HS-5 (cell line): ENCODE measurements at regions not wholly inside any gene's neighbourhood (a gene's known extent, or its start where the extent isn't known, plus 50 kb on each side); places are given as distances from the start of the nearest gene placed in this dataset.

Source experiments
- DNase-seq: peaks from one replicate; pipeline ENCODE4 v3.0.0-alpha.2; 2012; ENCODE audit warnings: low read depth

DNA sequence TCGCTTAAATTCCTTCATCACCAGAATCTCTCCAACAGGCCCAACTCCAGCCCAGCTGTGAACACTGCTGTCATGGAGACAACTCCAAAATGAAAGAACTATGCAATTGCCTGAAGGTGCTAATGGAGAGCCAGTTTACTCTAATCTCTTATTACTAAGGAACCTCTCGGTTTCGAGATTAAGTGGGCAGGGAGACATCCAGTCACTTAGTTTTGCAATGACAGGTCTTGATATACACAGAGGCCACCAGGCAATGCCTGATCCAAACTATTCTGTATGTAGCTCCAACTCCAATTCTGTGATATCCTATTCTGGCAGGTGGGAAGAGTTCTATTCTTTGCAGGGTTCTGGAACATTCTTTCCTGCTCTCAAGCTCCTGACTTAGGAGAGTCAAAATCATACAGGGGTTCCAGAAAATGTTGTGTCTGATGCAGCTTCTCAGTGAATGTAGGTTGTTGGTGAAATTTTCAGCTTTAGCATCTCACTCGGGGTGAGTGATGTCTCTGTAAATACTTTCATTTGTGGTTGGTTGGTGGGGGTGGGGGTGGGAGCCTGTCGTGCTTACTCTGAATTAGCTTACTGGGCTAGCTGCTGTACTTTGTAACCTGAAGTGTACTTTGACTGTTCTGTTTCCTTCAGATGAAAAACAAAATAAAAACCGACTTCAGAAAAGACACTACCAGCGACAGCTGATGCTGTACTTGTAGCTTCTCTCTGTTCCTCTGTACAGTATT, 170.9 kb downstream of the PALM2AKAP2 start:
- no peak for DNase-seq

GRCh38 chr9:109953300-109953699, 173.3 kb downstream of the PALM2AKAP2 start:
- no peak for DNase-seq

GRCh38 chr9:109953813-109954497, 174.0 kb downstream of the PALM2AKAP2 start:
- DNase-seq: no peak

DNA sequence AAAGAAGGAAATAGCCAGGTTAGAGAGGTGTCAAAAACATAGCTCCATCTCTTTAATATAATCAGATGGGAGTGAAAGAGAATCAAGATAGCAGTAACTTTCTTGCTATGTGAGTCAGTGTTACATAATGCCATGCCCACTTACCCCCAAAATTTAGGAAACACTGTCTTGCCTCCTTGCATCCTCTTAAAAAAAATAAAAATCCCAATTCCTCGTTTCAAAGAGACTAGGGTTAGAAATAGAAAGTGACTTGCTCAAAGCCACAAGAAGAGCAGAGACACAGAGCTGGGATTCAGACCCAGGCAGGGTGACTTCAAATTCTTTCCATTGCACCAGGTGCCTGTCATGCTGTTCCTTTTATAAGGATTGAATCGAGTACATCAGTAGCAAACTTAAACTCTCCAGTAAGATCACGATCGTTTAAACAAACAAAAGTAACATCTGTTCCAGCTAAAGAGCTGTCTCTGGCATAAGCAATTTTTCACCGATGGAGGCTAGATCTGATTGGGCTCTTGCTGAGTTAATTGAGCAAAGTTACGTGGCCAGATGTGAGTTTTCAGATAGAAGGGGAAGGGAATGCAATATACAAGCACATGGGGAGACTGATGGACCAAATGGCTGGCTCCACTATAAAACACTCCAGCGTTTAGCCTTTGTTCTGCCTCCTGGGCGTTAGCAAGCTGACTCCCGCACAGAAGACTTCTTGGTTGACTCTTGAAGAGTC, 176.9 kb downstream of the PALM2AKAP2 start:
- no peak for DNase-seq

DNA sequence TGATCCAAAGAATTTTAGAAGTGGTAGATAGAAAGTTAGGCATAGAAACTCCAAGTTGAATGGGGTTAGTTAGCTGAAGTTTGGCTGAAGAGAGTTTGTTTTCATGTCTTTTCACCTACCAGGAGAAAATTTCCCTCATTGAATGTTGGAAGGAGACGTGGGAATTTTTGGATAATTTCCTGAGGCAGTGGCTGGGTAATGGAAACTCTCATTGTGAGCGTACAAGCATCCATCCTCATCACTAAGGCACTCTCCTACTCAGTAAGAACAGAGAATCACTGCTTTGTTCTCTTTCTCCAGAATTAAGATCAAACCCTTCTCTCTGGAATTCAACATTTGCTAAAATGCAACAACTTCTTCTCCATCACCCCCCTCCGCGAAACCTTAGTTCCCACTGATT, 179.7 kb downstream of the PALM2AKAP2 start:
- no peak for DNase-seq

- DNase-seq: no peak
Measured at GRCh38 chr9:109961626-109962025, 181.6 kb downstream of the PALM2AKAP2 start.

DNA sequence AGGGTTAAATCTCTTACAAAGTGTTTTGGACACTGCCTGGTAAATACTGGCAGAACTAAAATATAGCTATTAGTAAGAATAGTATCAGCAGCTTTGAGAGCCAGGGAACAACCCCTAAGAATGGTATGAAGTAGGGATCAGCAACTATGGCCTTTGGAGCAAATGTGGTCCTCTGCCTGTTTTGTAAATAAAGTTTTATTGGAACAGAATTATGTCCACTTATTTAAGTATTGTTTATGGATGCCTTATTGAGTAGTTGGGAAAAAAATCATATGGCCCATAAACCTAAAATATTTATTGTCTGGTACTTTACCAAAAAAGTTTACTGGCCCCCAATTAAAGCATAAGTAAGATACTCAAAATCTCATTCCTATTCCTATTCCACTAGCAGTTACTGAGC, 182.2 kb downstream of the PALM2AKAP2 start:
- no peak for DNase-seq

DNA sequence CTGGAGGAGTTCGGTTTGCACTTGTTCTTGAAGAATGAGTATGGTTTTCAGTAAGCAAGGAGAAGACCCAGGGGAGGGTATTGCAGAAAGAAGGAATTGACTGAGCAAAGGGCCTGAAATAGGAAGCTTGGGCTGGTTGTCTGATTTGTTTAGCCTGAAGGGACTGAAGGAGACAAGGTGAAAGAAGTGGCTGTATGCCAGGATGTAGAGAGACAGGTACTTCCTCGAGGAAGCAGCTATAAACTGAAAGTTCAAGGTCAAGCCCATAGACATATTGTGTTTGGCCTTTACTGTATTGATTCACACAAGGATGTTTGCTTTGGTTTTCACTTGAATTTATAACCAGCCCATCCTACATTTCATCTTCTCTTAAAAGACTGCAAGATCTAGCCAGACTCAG, 183.1 kb downstream of the PALM2AKAP2 start:
- DNase-seq: no peak

DNA sequence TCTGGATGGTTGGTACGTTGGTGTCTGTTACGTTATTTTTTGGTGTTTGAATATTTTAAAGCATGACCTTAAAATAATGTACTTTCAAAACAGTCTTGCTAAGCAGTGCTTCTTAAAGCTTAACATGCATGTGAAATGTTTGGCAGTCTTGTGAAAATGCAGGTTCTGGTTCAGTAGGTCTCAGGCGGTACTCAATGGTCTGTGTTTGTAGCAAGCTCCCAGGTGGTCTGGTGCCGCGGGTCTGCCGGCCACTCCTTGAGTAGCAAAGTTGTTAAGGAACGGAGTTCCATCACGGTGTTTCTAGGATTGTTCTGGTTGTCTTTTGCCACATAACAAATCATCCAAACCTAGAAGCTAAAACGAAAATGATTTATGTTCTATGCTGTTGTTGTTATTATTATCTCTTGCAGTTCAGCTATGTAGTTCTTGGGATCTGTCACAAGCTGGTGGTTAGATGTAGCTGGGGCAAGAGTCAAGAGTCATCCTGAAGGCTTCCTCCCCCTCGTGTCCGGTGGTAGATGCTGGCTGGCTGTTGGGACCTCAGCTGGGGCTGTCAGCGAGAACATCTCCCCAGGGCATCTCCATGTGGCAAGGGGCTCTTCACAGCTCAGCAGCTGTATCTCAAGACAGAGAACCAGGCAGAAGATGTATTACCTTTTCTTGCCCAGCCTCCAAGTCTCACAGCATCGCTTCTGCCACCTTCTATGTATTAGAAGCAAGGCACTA, 186.8 kb downstream of the PALM2AKAP2 start:
- DNase-seq: no peak

GRCh38 chr9:109967651-109968642, 187.9 kb downstream of the PALM2AKAP2 start:
- DNase-seq: no peak

DNA sequence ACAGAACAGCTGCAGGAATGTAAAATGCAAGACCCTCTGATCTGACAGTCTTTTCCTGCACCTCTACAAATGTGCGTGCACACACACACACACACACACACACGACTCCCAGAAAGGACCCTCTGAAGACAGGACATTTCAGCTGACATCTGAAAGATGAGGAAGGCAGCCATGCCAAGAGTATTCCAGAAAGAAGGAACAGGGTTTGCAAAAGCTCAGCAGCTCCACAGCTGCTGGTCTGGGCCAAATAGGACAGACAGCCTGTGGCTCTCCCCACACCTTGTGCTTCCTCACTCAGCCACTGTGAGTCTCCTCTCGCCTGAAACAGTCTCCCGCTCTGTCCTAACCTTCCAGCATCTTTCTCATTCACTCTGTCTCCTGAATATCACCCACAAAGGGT, 189.0 kb downstream of the PALM2AKAP2 start:
- no peak for DNase-seq

GRCh38 chr9:109969573-109970237, 189.7 kb downstream of the PALM2AKAP2 start:
- DNase-seq: no peak

DNA sequence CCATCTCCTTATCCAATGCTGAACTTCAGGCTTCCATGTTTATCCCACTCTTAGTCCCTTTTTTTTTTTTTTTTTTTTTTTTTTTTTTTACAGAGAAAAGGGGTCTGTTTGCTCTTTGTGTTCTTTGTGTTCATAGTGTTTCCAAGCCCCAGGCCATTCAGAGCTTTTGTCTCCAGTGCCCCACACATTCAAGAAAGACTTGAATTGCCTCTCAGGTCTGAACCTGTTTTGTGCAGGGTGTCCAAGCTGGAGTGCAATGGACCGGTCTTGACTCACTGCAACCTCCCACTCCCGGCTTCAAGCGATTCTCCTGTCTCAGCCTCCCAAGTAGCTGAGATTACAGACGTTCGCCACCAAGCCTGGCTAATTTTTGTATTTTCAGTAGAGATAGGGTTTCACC, 191.2 kb downstream of the PALM2AKAP2 start:
- no peak for DNase-seq

DNA sequence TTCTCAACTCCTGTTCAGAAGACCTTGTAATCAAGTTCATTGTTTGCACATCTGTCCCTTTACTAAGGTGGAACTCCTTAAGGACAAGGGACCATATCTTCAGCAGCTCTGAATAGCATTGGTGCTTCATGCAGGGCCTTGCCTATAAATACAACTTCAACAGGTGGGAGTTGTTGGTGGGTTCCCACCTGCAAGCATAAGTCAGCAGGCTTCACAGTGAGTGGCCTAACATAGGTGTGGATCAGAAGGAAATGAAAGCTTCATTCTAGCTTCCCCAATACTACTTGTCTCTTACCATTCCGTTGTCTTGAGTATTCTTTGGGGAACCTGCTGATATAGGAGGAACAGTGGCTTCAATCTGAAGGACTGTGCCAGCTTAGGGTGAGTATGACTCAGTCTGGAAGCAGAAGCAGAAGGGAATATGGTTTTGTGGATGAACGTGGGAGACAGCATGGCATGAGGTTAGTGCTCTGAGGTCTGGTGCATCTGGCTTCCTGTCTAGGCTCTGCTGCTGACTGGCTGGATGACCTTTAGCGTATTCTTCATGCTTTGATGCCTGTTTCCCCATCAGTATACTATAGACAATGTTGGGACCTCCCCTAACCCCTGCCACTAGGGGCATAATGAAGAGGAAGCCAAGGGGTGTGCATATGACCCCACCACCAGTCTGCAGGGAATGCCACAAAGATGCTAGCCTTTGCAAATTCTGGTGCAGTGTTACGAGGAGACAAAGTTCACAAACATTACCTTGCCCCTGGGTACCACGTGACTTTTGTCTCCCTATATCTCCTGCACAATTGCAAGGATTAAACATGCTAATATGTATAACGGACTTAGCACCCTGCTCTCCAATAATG, 192.3 kb downstream of the PALM2AKAP2 start:
- DNase-seq: no peak

- no peak for DNase-seq
Measured at GRCh38 chr9:109973336-109973735, 193.3 kb downstream of the PALM2AKAP2 start.

GRCh38 chr9:109974143-109974917, 194.3 kb downstream of the PALM2AKAP2 start:
- no peak for DNase-seq

DNA sequence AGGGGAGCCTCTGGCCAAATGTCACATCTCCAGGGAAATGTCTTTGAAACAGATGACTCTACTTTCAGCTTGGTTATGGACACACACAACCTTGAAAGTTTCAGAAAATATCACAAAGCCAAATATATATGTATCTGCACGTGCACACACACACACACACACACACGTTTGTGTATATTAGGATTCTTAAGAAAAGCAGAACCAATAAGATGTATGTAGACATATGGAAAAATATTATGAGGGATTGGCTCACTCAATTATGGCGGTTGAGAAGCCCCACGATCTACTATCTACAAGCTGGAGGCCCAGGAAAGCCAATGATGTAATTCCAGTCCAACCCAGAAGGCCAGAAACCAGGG, 194.9 kb downstream of the PALM2AKAP2 start:
- no peak for DNase-seq

DNA sequence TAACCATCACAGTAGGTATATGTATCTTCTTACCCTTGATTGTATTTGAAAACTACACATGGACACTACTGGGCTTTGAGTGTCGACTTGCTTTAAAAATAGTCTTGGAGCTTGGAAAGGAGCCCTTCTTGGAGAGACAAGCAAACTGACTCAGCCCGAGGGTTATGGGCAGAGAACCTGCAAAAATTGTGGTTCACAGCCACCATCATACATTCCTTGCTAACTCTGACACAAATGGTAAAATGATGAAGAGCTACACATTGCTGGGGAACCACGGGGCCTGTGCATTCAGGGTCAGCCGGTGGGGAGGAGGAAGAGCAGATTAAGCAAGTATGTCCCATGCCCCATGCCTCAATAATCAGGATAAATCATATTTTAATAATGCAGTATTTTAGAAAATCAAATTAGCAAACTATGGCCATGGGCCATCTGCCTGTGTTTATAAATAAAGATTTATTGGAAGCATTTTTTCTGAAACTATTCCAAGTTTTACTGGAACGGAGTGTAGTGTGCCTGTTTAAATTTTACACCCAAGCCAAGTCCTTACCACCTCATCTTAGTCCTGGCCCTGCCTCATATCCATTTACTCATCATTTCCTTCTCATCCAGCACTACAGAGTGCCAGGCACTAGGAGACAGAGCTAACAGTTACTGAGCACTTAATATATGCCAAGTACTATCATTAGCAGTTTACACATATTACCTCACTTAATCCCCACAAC, 195.7 kb downstream of the PALM2AKAP2 start:
- no peak for DNase-seq
